IMR-90 (cell line): ENCODE measurements at regions not wholly inside any gene's neighbourhood (a gene's known extent, or its start where the extent isn't known, plus 50 kb on each side); places are given as distances from the start of the nearest gene placed in this dataset.

ENCODE experiments used
- ATAC-seq: fragments of 200-7000 bp; cut with Tn5 transposase; 2 replicates; pipeline ENCODE4 v1.9.1; 2020; ENCODE audit warnings: low read depth, mild to moderate bottlenecking, moderate library complexity
- BruUV-seq: library from RNA; stranded (reverse); fragments of 400-500 nt; replicated peaks from 2 replicates; lab custom pipeline; 2021; lab: Mats Ljungman, UMichigan
- CTCF ChIA-PET: fragments of 300-600 bp; formaldehyde crosslinking; extraction: SDS; loops from one replicate; lab custom pipeline; 2021; ENCODE audit warnings: antibody characterized with exemption; lab: Yijun Ruan, JAX
- POLR2A ChIA-PET: fragments of 300-600 bp; sonication (Branson Sonifier 250); formaldehyde crosslinking; loops from one replicate; lab custom pipeline; 2022; ENCODE audit warnings: antibody characterized with exemption; ENCODE audit not compliant: unreplicated experiment; lab: Charles Lee
- DNase-seq: peaks from one replicate; pipeline ENCODE4 v3.0.0; 2013
- H2AFZ ChIP-seq: replicated peaks from 2 replicates; pipeline ENCODE3; 2013; ENCODE audit warnings: low read length, mild to moderate bottlenecking; ENCODE audit not compliant: poor library complexity
- H2AK5ac ChIP-seq: 2 replicates; pipeline ENCODE4 v1.6.1; 2013; ENCODE audit warnings: low read depth, low read length, inconsistent platforms
- H2AK9ac ChIP-seq: replicated peaks from 2 replicates; pipeline ENCODE3; 2013; ENCODE audit warnings: mild to moderate bottlenecking, low read depth, low read length, moderate library complexity; ENCODE audit not compliant: poor library complexity
- H2BK120ac ChIP-seq: 2 replicates; pipeline ENCODE4 v1.6.1; 2013; ENCODE audit warnings: low read depth, low read length, inconsistent platforms
- H2BK15ac ChIP-seq: 3 replicates; pipeline ENCODE4 v1.6.1; 2013; ENCODE audit warnings: low read depth, low read length, inconsistent platforms
- H2BK20ac ChIP-seq: 2 replicates; pipeline ENCODE4 v1.6.1; 2013; ENCODE audit warnings: low read depth, mild to moderate bottlenecking, inconsistent platforms, low read length, moderate library complexity
- H2BK5ac ChIP-seq: 2 replicates; pipeline ENCODE4 v1.6.1; 2013; ENCODE audit warnings: mild to moderate bottlenecking, low read depth, low read length, inconsistent platforms; ENCODE audit not compliant: poor library complexity, severe bottlenecking
- H3K14ac ChIP-seq: replicated peaks from 2 replicates; pipeline ENCODE4 v1.6.1; 2013; ENCODE audit warnings: low read depth, low read length, inconsistent platforms
- H3K18ac ChIP-seq: 2 replicates; pipeline ENCODE4 v1.6.1; 2013; ENCODE audit warnings: low read depth, low read length, control low read depth
- H3K23ac ChIP-seq: 2 replicates; pipeline ENCODE4 v1.6.1; 2013; ENCODE audit warnings: low read depth, low read length, inconsistent platforms
- H3K27ac ChIP-seq: 2 replicates; pipeline ENCODE4 v1.5.1; 2013; ENCODE audit warnings: mild to moderate bottlenecking, control low read depth, low read length; ENCODE audit not compliant: insufficient read depth
- H3K27me3 ChIP-seq: 2 replicates; pipeline ENCODE4 v1.6.1; 2013; ENCODE audit warnings: low read length; ENCODE audit not compliant: control insufficient read depth, insufficient read depth
- H3K36me3 ChIP-seq: 2 replicates; pipeline ENCODE4 v1.6.1; 2013; ENCODE audit warnings: low read length, mixed read lengths; ENCODE audit not compliant: control insufficient read depth, insufficient read depth
- H3K4ac ChIP-seq: 2 replicates; pipeline ENCODE4 v1.6.1; 2013; ENCODE audit warnings: low read depth, low read length, inconsistent platforms
- H3K4me1 ChIP-seq: 2 replicates; pipeline ENCODE4 v1.6.1; 2013; ENCODE audit warnings: low read length, mixed read lengths; ENCODE audit not compliant: control insufficient read depth, insufficient read depth
- H3K4me2 ChIP-seq: 2 replicates; pipeline ENCODE4 v1.6.1; 2013; ENCODE audit warnings: low read depth, mild to moderate bottlenecking, control low read depth, low read length, moderate library complexity
- H3K4me3 ChIP-seq: 2 replicates; pipeline ENCODE4 v1.5.1; 2013; ENCODE audit warnings: low read depth, mild to moderate bottlenecking, control low read depth, low read length, moderate library complexity; ENCODE audit not compliant: insufficient read depth
- H3K56ac ChIP-seq: 2 replicates; pipeline ENCODE4 v1.6.1; 2013; ENCODE audit warnings: low read length, inconsistent platforms; ENCODE audit not compliant: insufficient read depth; ENCODE audit errors: extremely low read depth
- H3K79me1 ChIP-seq, 2 experiments: 2 replicates each; pipeline ENCODE4 v1.6.1; 2013; ENCODE audit warnings: low read length in 2 of 2, inconsistent platforms in 1 of 2, low read depth in 1 of 2
- H3K9ac ChIP-seq: 2 replicates; pipeline ENCODE4 v1.6.1; 2013; ENCODE audit warnings: low read depth, low read length, control low read depth
- H3K9me1 ChIP-seq: 2 replicates; pipeline ENCODE4 v1.6.1; 2013; ENCODE audit warnings: low read length, inconsistent platforms; ENCODE audit not compliant: insufficient read depth
- H3K9me3 ChIP-seq: 2 replicates; pipeline ENCODE4 v1.6.1; 2013; ENCODE audit warnings: low read length; ENCODE audit not compliant: control insufficient read depth, insufficient read depth
- H4K20me1 ChIP-seq: 2 replicates; pipeline ENCODE4 v1.6.1; 2013; ENCODE audit warnings: low read length, inconsistent platforms; ENCODE audit not compliant: insufficient read depth
- H4K5ac ChIP-seq: 2 replicates; pipeline ENCODE4 v1.6.1; 2013; ENCODE audit warnings: mild to moderate bottlenecking, low read depth, low read length, control low read depth
- H4K8ac ChIP-seq, 2 experiments: 2 replicates each; pipeline ENCODE4 v1.6.1; 2013; ENCODE audit warnings: low read depth in 2 of 2, low read length in 2 of 2, control low read depth in 1 of 2, inconsistent platforms in 1 of 2
- H4K91ac ChIP-seq: 2 replicates; pipeline ENCODE4 v1.6.1; 2013; ENCODE audit warnings: low read depth, low read length, inconsistent platforms; ENCODE audit not compliant: insufficient read depth
- BHLHE40 ChIP-seq: fragments of 150-350 bp; IDR thresholded peaks from 2 replicates; pipeline ENCODE4 v1.6.1; 2016; ENCODE audit warnings: mild to moderate bottlenecking, low read depth, low read length
- CEBPB ChIP-seq: IDR thresholded peaks from 2 replicates; pipeline ENCODE4 v1.6.1; 2012; ENCODE audit warnings: low read depth, low read length, improper control_type of control experiment
- CHD1 ChIP-seq: IDR thresholded peaks from 2 replicates; pipeline ENCODE4 v1.6.1; 2012; ENCODE audit warnings: low read depth, low read length, improper control_type of control experiment
- CTCF ChIP-seq: conservative IDR thresholded peaks from 2 replicates; pipeline ENCODE4 v1.5.1; 2012; ENCODE audit warnings: mild to moderate bottlenecking, low read depth, low read length, improper control_type of control experiment
- ELK1 ChIP-seq: fragments of 150-350 bp; IDR thresholded peaks from 2 replicates; pipeline ENCODE4 v1.6.1; 2016; ENCODE audit warnings: low read depth, mild to moderate bottlenecking, low read length, moderate library complexity, borderline replicate concordance
- FOS ChIP-seq: fragments of 150-350 bp; IDR thresholded peaks from 2 replicates; pipeline ENCODE4 v1.6.1; 2016; ENCODE audit warnings: low read depth, low read length
- MAFK ChIP-seq: IDR thresholded peaks from 2 replicates; pipeline ENCODE4 v1.6.1; 2012; ENCODE audit warnings: low read depth, low read length, improper control_type of control experiment
- MAZ ChIP-seq: IDR thresholded peaks from 2 replicates; pipeline ENCODE4 v1.6.1; 2012; ENCODE audit warnings: low read depth, mild to moderate bottlenecking, low read length, improper control_type of control experiment, moderate library complexity, borderline replicate concordance
- MXI1 ChIP-seq: IDR thresholded peaks from 2 replicates; pipeline ENCODE4 v1.6.1; 2012; ENCODE audit warnings: low read depth, mild to moderate bottlenecking, low read length, moderate library complexity, borderline replicate concordance
- NFE2L2 ChIP-seq: fragments of 150-350 bp; IDR thresholded peaks from 2 replicates; pipeline ENCODE4 v1.6.1; 2016; ENCODE audit warnings: low read depth, mild to moderate bottlenecking, low read length
- POLR2A ChIP-seq: IDR thresholded peaks from 2 replicates; pipeline ENCODE4 v1.6.1; 2012; ENCODE audit warnings: mild to moderate bottlenecking, low read depth, low read length
- RAD21 ChIP-seq: IDR thresholded peaks from 2 replicates; pipeline ENCODE4 v1.6.1; 2012; ENCODE audit warnings: low read length, improper control_type of control experiment
- RCOR1 ChIP-seq: IDR thresholded peaks from 2 replicates; pipeline ENCODE4 v1.6.1; 2012; ENCODE audit warnings: mild to moderate bottlenecking, low read length, improper control_type of control experiment; ENCODE audit not compliant: insufficient replicate concordance
- RFX5 ChIP-seq: IDR thresholded peaks from 2 replicates; pipeline ENCODE4 v1.8.0; 2012; ENCODE audit warnings: low read depth, mild to moderate bottlenecking, low read length, moderate library complexity
- SMC3 ChIP-seq: fragments of 150-350 bp; IDR thresholded peaks from 2 replicates; pipeline ENCODE4 v1.6.1; 2016; ENCODE audit warnings: low read depth, mild to moderate bottlenecking, antibody characterized with exemption, low read length, moderate library complexity
- USF2 ChIP-seq: fragments of 150-350 bp; IDR thresholded peaks from 2 replicates; pipeline ENCODE4 v1.6.1; 2017; ENCODE audit warnings: mild to moderate bottlenecking, antibody characterized with exemption, low read length, low read depth
- WGBS, 2 experiments: methylation state at CpG; one replicate each; pipeline versions ENCODE4 v1.1.5 to v1.1.7; 2013; ENCODE audit warnings: missing lambda C conversion rate in 2 of 2; ENCODE audit not compliant: insufficient read length in 1 of 2; ENCODE audit errors: extremely low coverage in 2 of 2; 5-methylcytosine and 5-hydroxymethylcytosine counted together
- dilution Hi-C: fragments of 300-500 bp; cut with HindIII; formaldehyde crosslinking; loops from one replicate; pipeline ENCODE4 v1.14.3; 2018; ENCODE audit warnings: low sequenced_read_pairs; ENCODE audit not compliant: unreplicated experiment
- in situ Hi-C: fragments of 300-500 bp; cut with MboI; formaldehyde crosslinking; loops from 3 replicates; pipeline ENCODE4 v1.14.3; 2019; ENCODE audit warnings: low sequenced_read_pairs, inconsistent platforms, mixed read lengths
- intact Hi-C: fragments of 100-400 bp; cut with micrococcal nuclease; formaldehyde crosslinking; loops from 2 replicates; pipeline ENCODE4 v1.10.0; 2022

GRCh38 chr17:79491006-79491405 lies 119.8 kb downstream of the RBFOX3 start:
- Histone ChIP-seq H3K4me1 (no peaks in the 10 kb centered on the region), H2AFZ (no peak overlapping the region), H3K9me3 (peaks cover 2% of the 10 kb centered on the region; the same call in 1 of the 2 replicates), H2BK5ac (no peak overlapping the region), H3K9ac (no peak overlapping the region), H3K27me3 (peaks cover 3% of the 10 kb centered on the region; the same call in 1 of the 2 replicates), H3K14ac (no peak overlapping the region), H2AK5ac (no peak overlapping the region), H3K23ac (no peak overlapping the region), H3K56ac (no peak overlapping the region), H3K79me1 (no peaks in the 10 kb centered on the region), H3K18ac (no peak overlapping the region), H4K20me1 (no peaks in the 10 kb centered on the region), H4K5ac (no peak overlapping the region), H2BK15ac (no peak overlapping the region), H3K4me3 (no peak overlapping the region), H3K4me2 (no peak overlapping the region), H3K4ac (no peak overlapping the region), H2BK20ac (no peak overlapping the region), H3K27ac (no peak overlapping the region), H4K8ac (no peak overlapping the region), H2BK120ac (no peak overlapping the region), H2AK9ac (no peak overlapping the region), H4K91ac (no peak overlapping the region), H3K9me1 (no peaks in the 10 kb centered on the region), H3K36me3 (no peaks in the 10 kb centered on the region)
- TF ChIP-seq POLR2A (no peak), USF2 (no peak), ELK1 (no peak), MAFK (no peak), CEBPB (no peak), MAZ (no peak), FOS (no peak), CTCF (no peak), BHLHE40 (no peak), NFE2L2 (no peak), SMC3 (no peak), RAD21 (no peak), CHD1 (no peak), RCOR1 (no peak), RFX5 (no peak), MXI1 (no peak)
- ATAC-seq (no peak), DNase-seq (no peak)
- ChIA-PET CTCF (no interaction called here), POLR2A (no interaction called here)
- intact Hi-C loops, result no loop called here
- in situ Hi-C loops, result no loop called here
- dilution Hi-C loops, result no loop called here
- no TSS peak for BruUV-seq
- no CpG with 5 or more reads among the region's 3 CpGs for WGBS, 2 experiments
